HG02798 (cell line): ENCODE measurements at regions not wholly inside any gene's neighbourhood (a gene's known extent, or its start where the extent isn't known, plus 50 kb on each side); places are given as distances from the start of the nearest gene placed in this dataset.
"Not testable (repeated sequence)": the region's sequence is repeated elsewhere in the genome, so short reads cannot be mapped to it uniquely, and the experiment has no call there.

ENCODE experiments used
- ATAC-seq: cut with Tn5 transposase; IDR thresholded peaks from one replicate; pipeline ENCODE4 v1.9.1; 2021; ENCODE audit warnings: mild to moderate bottlenecking; ENCODE audit not compliant: unreplicated experiment, poor library complexity

- ATAC-seq, result not testable (repeated sequence)
These were observed 68.5 kb upstream of the TNK2 start for GRCh38 chr3:195976876-195977275.

GRCh38 chr3:195974281-195974680 lies 65.9 kb upstream of the TNK2 start:
- ATAC-seq, result not testable (repeated sequence)

DNA sequence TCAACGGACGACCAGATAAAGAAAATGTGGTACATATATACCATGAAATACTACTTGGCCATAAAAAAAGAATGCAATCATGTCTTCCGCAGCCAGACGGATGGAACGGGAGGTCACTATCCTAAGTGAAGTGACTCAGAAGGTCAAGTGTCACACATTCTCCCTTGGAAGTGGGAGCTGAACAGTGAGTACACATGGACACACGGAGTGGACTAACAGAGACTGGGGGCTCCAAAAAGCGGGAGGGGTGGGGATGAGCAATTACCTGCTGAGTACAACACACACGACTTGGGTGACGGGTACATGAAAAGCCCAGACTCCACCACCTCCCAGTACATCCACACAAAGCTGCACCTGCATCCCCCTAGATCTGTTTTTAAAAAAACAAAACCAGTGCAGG lies 62.5 kb upstream of the TNK2 start:
- ATAC-seq, result not testable (repeated sequence)

- not testable (repeated sequence) for ATAC-seq
These were observed 61.8 kb upstream of the TNK2 start for GRCh38 chr3:195969838-195970776.

- ATAC-seq, result not testable (repeated sequence)
These were observed 61.0 kb upstream of the TNK2 start for GRCh38 chr3:195969341-195969740.

DNA sequence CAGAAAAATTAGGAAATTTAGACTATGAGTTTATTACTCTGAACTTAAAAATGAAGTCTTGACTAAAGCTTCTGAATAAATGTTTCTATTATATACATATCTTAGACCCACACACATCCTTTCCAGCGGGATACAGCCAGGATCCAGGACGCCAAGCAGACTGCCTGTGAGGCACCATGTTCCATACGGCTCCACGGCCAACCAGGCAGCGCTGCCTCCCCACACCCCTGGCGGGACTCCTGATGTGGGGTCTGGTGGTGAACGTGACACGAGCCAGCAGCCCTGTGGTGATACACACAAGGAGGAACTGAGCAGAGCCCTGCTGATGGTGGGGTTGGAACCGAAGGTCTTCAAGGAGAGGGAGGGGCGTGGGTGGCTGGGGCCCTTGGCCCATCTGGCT lies 59.8 kb upstream of the TNK2 start:
- not testable (repeated sequence) for ATAC-seq

DNA sequence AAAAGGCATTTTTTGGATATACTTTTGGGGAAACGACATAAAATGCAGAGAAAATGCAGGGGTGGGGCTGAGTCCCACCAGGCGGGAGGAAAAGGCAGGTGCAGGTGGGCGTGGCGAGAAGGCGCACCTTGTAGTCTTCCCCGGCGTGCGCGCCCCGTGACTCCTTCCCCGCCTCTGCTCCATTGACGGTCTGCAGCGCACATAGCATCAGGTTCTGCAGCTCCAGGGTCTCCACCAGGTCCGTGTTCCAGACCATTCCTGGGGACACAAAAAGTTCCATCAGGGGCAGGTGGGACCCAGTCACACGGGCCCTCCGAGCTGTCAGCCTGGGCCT lies 59.0 kb upstream of the TNK2 start:
- ATAC-seq, result not testable (repeated sequence)

- ATAC-seq, result not testable (repeated sequence)
These were observed 58.4 kb upstream of the TNK2 start for GRCh38 chr3:195966563-195967386.

DNA sequence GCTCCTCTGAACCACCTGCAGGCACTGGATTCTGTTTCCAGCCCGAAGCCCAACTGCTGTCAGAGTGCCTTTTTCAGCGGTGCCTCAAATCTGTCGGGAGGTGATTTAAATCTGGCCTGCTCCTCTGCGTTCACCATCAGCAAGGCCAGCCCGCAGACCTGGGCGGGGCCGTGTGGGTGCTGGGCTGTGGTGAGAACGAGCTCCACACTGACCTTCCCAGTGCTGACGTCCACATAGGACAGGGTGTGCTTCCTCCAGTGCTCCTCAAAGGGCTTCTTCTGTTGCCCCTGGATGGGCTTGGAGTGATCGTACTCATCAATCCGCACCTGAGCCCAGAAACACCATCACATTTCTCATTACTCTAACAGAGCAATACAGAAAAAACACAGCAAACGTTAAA lies 56.9 kb upstream of the TNK2 start:
- not testable (repeated sequence) for ATAC-seq

DNA sequence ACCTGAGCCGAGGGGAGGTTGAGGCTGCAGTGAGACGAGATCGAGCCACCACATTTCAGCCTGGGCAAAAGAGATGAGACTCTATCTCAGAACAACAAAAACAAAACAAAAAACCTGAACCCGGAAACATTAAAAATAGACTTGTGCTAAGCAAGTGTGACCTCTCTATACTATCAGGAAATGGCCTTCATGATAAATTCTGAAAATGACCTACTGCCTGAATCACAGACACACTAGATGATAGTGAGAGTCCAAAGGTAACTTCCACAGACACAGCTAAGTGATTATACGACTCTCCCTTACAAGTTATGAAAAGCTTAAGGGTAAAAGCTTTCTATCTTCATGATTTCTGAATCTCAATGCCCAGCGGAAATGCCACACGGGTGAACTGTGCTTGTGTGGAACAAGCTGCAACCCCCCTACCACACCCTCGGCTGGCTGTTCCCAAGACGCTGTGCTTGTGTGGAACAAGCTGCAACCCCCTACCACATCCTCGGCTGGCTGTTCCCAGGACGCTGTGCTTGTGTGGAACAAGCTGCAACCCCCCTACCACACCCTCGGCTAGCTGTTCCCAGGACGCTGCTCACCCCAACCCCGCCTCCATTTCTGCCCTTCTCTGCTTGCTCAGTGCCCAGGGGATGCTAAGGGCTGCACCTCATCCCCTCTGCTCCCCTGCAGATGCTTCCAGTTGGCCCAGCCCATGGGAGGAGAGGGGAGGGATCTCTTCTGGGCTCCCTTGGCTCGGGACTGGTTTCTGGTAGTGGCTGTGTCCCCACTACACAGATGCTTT lies 56.2 kb upstream of the TNK2 start:
- not testable (repeated sequence) for ATAC-seq

DNA sequence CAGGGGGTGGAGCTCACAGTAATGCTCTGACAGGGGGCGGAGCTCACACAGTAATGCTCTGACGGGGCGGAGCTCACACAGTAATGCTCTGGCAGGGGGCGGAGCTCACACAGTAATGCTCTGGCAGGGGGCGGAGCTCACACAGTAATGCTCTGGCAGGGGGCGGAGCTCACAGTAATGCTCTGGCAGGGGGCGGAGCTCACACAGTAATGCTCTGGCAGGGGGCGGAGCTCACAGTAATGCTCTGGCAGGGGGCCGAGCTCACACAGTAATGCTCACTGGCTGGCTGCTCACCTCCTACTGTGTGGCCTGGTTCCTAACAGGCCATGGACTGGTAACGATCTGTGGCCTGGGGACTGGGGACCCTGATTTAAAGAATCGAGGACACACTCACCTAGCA lies 53.9 kb upstream of the TNK2 start:
- not testable (repeated sequence) for ATAC-seq

- not testable (repeated sequence) for ATAC-seq
These were observed 52.8 kb upstream of the TNK2 start for GRCh38 chr3:195960971-195961775.

GRCh38 chr3:195960164-195960563 lies 51.8 kb upstream of the TNK2 start:
- ATAC-seq, result not testable (repeated sequence)

DNA sequence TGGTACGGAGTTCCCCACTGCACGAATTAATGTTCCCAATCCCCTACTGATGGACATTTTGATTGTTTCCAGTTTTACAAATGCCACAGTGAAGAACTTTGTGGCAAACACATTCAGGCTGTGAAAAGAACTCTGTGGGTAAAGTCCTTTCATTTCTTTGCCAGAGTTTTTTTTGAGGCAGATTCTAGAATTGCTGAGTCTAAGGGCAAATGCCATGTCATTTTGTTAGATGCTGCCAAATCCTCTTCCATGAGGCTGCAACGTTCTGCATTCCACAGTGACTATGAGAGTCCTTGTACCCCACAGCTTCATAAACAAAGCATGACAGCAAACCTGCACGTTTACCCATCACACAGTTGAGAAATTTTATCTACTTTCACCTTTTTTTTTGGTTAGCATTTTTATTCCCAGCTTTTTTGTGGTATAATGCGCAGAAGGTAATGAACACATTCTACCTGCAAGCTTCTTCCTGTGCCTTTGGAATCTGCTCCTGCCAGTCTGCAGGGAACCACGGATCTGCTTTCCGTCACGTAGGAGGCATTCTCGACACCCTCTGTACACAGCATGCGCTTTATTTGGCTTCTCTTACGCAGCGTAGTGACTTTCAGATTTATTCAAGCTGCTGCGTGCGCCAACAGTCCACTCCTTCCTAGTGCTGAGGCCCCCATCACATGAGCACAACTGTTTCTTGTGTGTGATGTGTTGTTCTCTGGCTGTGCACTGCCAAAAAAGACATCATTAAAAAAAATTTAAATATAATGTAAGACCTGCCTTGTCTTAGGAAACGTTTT lies 51.2 kb upstream of the TNK2 start:
- not testable (repeated sequence) for ATAC-seq

- ATAC-seq, result not testable (repeated sequence)
These were observed 50.4 kb upstream of the TNK2 start for GRCh38 chr3:195958736-195959135.
